Lower leg skin (tissue), 4 donors: ENCODE measurements at regions not wholly inside any gene's neighbourhood (a gene's known extent, or its start where the extent isn't known, plus 50 kb on each side); places are given as distances from the start of the nearest gene placed in this dataset.

Experiments used
- DNase-seq, 2 donors: peaks; one replicate each; pipeline ENCODE4 v3.0.0-alpha.2; 2019; ENCODE audit warnings: low spot score in 2 of 2
- H3K4me3 ChIP-seq: fragments of 200-600 bp; sonication (generic); 2 replicates; pipeline ENCODE4 v1.5.1; 2017; ENCODE audit warnings: mild to moderate bottlenecking, low read depth; ENCODE audit not compliant: poor library complexity, severe bottlenecking
- POLR2A ChIP-seq, 2 donors: fragments of 450-650 bp; IDR thresholded peaks; one replicate each; pipeline ENCODE4 v1.6.1; 2016 to 2017; ENCODE audit warnings: antibody characterized with exemption in 2 of 2, mild to moderate bottlenecking in 1 of 2, moderate library complexity in 1 of 2
- whole genome bisulfite sequencing, 2 donors: methylation state at CpG; one replicate each; pipeline ENCODE4 v1.1.5; 2018; 5-methylcytosine and 5-hydroxymethylcytosine counted together
- intact Hi-C: fragments of 100-400 bp; cut with DNase I; formaldehyde crosslinking; loops from one replicate; pipeline ENCODE4 v1.15.0; 2023; ENCODE audit warnings: low total_unique reads
- TF ChIP-seq, protein P1 (sequence below), 3 donors: fragments of 450-650 bp; IDR thresholded peaks; one replicate each; pipeline ENCODE4 v1.5.1; 2016; ENCODE audit warnings: antibody characterized with exemption in 3 of 3, mild to moderate bottlenecking in 3 of 3, moderate library complexity in 2 of 3

DNA sequence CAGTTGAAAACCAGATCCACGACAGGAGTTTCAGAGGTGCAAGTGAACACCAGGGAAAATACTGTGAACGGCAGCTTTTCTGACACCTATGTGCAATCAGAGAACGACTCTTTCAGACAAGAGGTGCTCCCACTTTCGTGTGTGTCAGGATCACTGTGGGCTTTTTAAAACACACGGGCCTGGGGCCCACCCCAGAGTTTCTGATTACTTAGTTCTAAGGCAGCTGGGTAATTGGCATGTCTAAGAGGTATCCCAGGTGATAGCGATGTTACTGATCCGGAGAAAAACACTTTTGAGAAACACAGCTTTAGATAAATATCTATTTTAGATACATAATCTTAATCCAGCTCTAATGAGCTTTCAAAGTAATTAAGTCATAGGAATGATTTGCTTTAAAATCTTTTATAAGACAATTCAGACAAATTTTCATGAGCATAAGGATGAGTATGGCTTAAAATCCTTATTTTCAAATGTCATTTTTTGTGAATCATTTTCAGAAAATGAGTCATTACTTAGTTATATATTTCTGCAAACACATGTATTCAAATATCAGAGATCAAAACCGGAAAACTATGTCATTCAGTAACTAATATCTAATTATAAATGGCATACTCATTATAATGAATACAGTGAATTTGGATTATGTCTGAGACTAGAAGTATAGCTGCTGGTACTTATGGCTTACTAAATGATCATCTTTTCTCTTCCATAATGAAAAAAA is 217.9 kb upstream of the PSMD7 start:
- no peak overlapping the region for H3K4me3 ChIP-seq
- DNase-seq, result no peak
- TF ChIP-seq, protein P1, sequence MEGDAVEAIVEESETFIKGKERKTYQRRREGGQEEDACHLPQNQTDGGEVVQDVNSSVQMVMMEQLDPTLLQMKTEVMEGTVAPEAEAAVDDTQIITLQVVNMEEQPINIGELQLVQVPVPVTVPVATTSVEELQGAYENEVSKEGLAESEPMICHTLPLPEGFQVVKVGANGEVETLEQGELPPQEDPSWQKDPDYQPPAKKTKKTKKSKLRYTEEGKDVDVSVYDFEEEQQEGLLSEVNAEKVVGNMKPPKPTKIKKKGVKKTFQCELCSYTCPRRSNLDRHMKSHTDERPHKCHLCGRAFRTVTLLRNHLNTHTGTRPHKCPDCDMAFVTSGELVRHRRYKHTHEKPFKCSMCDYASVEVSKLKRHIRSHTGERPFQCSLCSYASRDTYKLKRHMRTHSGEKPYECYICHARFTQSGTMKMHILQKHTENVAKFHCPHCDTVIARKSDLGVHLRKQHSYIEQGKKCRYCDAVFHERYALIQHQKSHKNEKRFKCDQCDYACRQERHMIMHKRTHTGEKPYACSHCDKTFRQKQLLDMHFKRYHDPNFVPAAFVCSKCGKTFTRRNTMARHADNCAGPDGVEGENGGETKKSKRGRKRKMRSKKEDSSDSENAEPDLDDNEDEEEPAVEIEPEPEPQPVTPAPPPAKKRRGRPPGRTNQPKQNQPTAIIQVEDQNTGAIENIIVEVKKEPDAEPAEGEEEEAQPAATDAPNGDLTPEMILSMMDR (IDR thresholded peaks at IDR 0.05), result no peak
- TF ChIP-seq POLR2A (IDR thresholded peaks at IDR 0.05), result no peak
- 54 to 64% methylated on average over 8 of the region's 8 CpGs for WGBS, 2 donors
- intact Hi-C loops, result no loop called here

DNA sequence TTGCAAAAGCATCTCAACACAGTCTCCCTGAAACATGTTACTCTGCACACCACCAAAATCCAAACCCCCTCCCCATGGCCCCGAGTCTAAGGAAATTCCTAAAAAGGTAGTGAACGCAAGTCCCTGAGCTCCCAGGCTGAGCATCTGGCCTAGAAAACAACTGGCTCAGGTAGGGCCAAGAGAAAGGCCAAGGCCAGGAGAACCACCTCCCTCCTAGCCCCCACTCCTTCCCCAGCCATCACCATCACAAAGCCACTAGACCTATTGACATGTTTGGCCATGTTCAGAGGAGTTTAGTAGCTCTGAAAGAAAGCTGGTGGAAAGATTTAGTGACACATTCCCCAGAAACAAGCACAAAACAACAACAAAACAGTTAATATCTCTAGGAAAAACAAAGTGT is 220.0 kb upstream of the PSMD7 start:
- no peak for DNase-seq
- WGBS, 2 donors, result 89 to 100% methylated on average over 2 of the region's 2 CpGs
- no peak overlapping the region for H3K4me3 ChIP-seq
- intact Hi-C loops, result no loop called here
- TF ChIP-seq POLR2A (IDR thresholded peaks at IDR 0.05), result no peak
- TF ChIP-seq, protein P1 (IDR thresholded peaks at IDR 0.05), result no peak

DNA sequence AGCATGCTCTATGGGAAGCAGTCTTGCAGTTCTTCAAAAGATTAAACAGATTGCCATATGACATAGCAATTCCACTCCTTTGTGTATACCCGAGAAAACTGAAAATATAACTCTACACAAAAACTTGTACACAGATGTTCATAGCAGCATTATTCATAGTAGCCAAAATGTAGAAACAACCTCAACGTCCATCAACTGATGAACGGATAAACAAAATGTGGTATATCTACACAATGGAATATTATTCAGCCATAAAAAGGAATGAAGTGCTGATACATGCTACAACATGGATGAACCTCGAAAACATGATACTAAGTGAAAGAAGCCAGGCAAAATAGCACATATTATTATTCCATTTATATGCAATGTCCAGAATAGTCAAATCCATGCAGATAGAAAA is 221.2 kb upstream of the PSMD7 start:
- intact Hi-C loops, result no loop called here
- no peak overlapping the region for H3K4me3 ChIP-seq
- WGBS, 2 donors, result 91 to 93% methylated on average over 4 of the region's 4 CpGs
- TF ChIP-seq POLR2A (IDR thresholded peaks at IDR 0.05), result no peak
- TF ChIP-seq, protein P1 (IDR thresholded peaks at IDR 0.05), result no peak
- no peak for DNase-seq

DNA sequence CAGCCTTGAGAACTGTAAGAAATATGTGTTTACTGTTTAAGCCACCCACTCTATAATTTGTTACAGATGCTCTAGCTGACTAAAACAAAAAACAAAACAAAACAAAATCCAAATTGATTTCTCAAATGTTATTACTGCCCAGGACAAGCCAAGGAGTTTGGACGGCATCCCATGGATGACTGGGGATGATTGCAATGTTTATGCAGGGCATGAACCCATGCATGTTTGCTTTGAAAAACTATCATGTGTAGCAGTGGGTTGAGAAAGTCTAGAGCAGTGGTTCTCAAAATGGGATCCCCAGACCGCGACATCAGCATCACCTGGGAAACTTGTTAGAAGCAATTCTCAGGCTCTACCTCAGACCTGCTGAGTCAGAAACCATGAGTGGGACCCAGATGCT is 223.2 kb upstream of the PSMD7 start:
- no peak overlapping the region for H3K4me3 ChIP-seq
- intact Hi-C loops, result no loop called here
- peak; percentile 50 to 86 for DNase-seq
- WGBS, 2 donors, result 71 to 80% methylated on average over 3 of the region's 3 CpGs
- TF ChIP-seq, protein P1 (IDR thresholded peaks at IDR 0.05), result no peak
- no peak for TF ChIP-seq POLR2A (IDR thresholded peaks at IDR 0.05)

DNA sequence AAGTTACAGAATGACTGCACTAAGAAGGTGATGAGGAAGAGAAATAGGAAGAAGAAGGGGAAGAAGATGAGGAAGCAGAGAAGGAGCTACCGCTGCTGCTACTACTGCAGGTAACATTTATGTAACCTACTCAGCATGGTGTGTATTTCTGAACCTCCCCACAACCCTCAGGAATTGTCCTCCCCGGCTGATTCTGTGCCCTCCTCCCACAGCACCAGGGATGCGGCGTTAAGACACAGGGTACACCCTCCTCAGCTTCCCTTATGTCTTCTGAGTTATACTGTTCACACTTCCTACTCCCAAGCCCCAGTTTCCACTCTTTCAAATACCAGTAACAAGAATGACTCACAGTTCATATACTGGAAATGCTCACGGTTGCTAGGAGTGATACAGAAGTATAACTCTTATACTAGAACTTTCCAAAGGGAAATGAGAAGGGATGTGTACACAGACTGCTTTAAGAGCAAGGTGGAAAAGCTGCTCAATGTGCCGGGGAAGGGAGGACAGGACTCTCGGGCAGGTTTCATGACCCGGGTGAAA is 224.5 kb upstream of the PSMD7 start:
- intact Hi-C loops, result no loop called here
- H3K4me3 ChIP-seq, result no peak overlapping the region
- DNase-seq, result no peak
- 72 to 78% methylated on average over 8 of the region's 8 CpGs for WGBS, 2 donors
- TF ChIP-seq POLR2A (IDR thresholded peaks at IDR 0.05), result no peak
- TF ChIP-seq, protein P1 (IDR thresholded peaks at IDR 0.05), result no peak

DNA sequence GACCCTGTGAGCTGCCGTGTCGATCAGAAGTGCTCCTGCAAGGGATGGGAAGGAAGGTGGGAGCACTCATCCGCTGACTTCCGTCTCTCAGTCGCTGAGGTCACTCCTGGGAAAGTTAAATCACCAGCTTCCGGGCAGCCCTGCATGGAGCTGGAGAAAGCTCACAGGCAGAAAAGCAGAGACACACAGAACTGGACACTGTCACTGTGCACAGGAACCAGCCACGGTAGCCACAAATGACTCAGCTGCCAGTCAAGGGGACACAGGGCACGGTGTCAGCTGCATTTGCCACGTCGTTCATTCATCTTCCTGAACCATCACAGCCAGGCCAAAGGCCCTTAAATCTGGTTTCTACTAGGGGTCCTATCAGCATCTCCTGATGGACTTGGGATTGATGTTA is 226.4 kb upstream of the PSMD7 start:
- intact Hi-C loops, result no loop called here
- 77 to 80% methylated on average over 10 of the region's 10 CpGs for WGBS, 2 donors
- TF ChIP-seq POLR2A (IDR thresholded peaks at IDR 0.05), result no peak
- TF ChIP-seq, protein P1 (IDR thresholded peaks at IDR 0.05), result no peak
- H3K4me3 ChIP-seq, result no peak overlapping the region
- DNase-seq, result no peak
